HepG2 (cell line): ENCODE measurements at regions not wholly inside any gene's neighbourhood (a gene's known extent, or its start where the extent isn't known, plus 50 kb on each side); places are given as distances from the start of the nearest gene placed in this dataset.

ENCODE experiments used
- ATAC-seq: fragments of 200-7000 bp; cut with Tn5 transposase; 3 replicates; pipeline ENCODE4 v1.9.1; 2020; ENCODE audit warnings: mild to moderate bottlenecking, moderate library complexity
- BruUV-seq: library from RNA; stranded (reverse); fragments of 400-500 nt; replicated peaks from 2 replicates; lab custom pipeline; 2021; lab: Mats Ljungman, UMichigan
- CTCF ChIA-PET: fragments of 300-600 bp; formaldehyde crosslinking; extraction: SDS; loops from one replicate; lab custom pipeline; 2021; ENCODE audit warnings: low total read pairs, inconsistent platforms, low intra/inter-chr PET ratio; lab: Yijun Ruan, JAX
- POLR2A ChIA-PET: fragments of 350-600 bp; sonication (Branson Sonifier 250); formaldehyde crosslinking; loops from one replicate; lab custom pipeline; 2020; ENCODE audit warnings: antibody characterized with exemption, inconsistent platforms; lab: Yijun Ruan, JAX
- DNase-seq: peaks from one replicate; pipeline ENCODE4 v3.0.0-alpha.2; 2015; ENCODE audit warnings: low spot score
- FAIRE-seq: peaks from 3 replicates; lab custom pipeline; 2011; peaks lifted over from hg19 to GRCh38; lab: Jason Lieb, UNC
- H2AFZ ChIP-seq: one replicate; pipeline ENCODE4 v1.6.1; 2011; ENCODE audit warnings: low read length, inconsistent platforms
- H3K27ac ChIP-seq: fragments of 300-600 bp; 3 replicates; pipeline ENCODE4 v1.8.0; 2011; ENCODE audit warnings: mixed run types, mild to moderate bottlenecking, mixed read lengths, low read length, inconsistent platforms; ENCODE audit not compliant: insufficient read depth; ENCODE audit errors: extremely low read length
- H3K27me3 ChIP-seq, 2 experiments: fragments of 200-600 bp in 1 of 2; 2 replicates in 1 of 2; 3 replicates in 1 of 2; pipeline versions ENCODE4 v1.6.0 to v1.8.0; 2011; ENCODE audit warnings: low read length in 2 of 2, mild to moderate bottlenecking in 2 of 2, moderate library complexity in 2 of 2, inconsistent platforms in 1 of 2; ENCODE audit not compliant: insufficient read depth in 2 of 2, control insufficient read depth in 1 of 2
- H3K36me3 ChIP-seq, 2 experiments: fragments of 200-600 bp in 1 of 2; replicated peaks in 1 of 2; 2 replicates in 1 of 2; 3 replicates in 1 of 2; pipeline versions ENCODE4 v1.5.1 to v1.8.0; 2011; ENCODE audit warnings: low read length in 2 of 2, inconsistent platforms in 1 of 2; ENCODE audit not compliant: insufficient read depth in 2 of 2, control insufficient read depth in 1 of 2
- H3K4me1 ChIP-seq: 2 replicates; pipeline ENCODE4 v1.5.1; 2012; ENCODE audit warnings: low read length, inconsistent platforms; ENCODE audit not compliant: insufficient read depth
- H3K4me2 ChIP-seq: 2 replicates; pipeline ENCODE4 v1.6.0; 2011; ENCODE audit warnings: low read depth, low read length, inconsistent platforms
- H3K4me3 ChIP-seq, 3 experiments: fragments of 200-600 bp in 1 of 3; sonication (generic), shearing (Covaris generic) in 1 of 3; replicated peaks in 1 of 3; 2 replicates each; pipeline ENCODE4 v1.5.1; 2011 to 2016; ENCODE audit warnings: low read length in 3 of 3, inconsistent platforms in 2 of 3, low read depth in 2 of 3, mild to moderate bottlenecking in 2 of 3, control low read depth in 1 of 3, mixed read lengths in 1 of 3; ENCODE audit not compliant: insufficient read depth in 1 of 3
- H3K79me2 ChIP-seq: one replicate; pipeline ENCODE4 v1.6.1; 2011; ENCODE audit warnings: low read length, inconsistent platforms; ENCODE audit not compliant: insufficient read depth
- H3K9ac ChIP-seq: 2 replicates; pipeline ENCODE4 v1.6.0; 2011; ENCODE audit warnings: mild to moderate bottlenecking, low read depth, low read length, inconsistent platforms; ENCODE audit not compliant: insufficient read depth
- H3K9me3 ChIP-seq: 2 replicates; pipeline ENCODE4 v1.5.1; 2012; ENCODE audit warnings: mild to moderate bottlenecking, low read length
- H4K20me1 ChIP-seq: 2 replicates; pipeline ENCODE4 v1.6.0; 2011; ENCODE audit warnings: inconsistent platforms, mild to moderate bottlenecking, low read length, moderate library complexity; ENCODE audit not compliant: insufficient read depth
- AHR ChIP-seq: IDR thresholded peaks from 2 replicates; pipeline ENCODE4 v1.6.1; 2018; ENCODE audit warnings: missing genetic modification reagents, missing compliant biosample characterization
- CENPT ChIP-seq: sonication (generic); formaldehyde crosslinking; IDR thresholded peaks from 2 replicates; pipeline ENCODE4 v1.8.0; 2022; ENCODE audit warnings: low read depth, mild to moderate bottlenecking, moderate library complexity, missing genetic modification reagents
- CREB3 ChIP-seq: sonication (generic); formaldehyde crosslinking; IDR thresholded peaks from 2 replicates; pipeline ENCODE4 v1.5.0; 2020; ENCODE audit warnings: missing genetic modification reagents
- IRF9 ChIP-seq: sonication (generic); formaldehyde crosslinking; IDR thresholded peaks from 2 replicates; pipeline ENCODE4 v1.8.0; 2022; ENCODE audit warnings: missing genetic modification reagents, mild to moderate bottlenecking, borderline replicate concordance
- MEIS1 ChIP-seq: sonication (generic); formaldehyde crosslinking; IDR thresholded peaks from 2 replicates; pipeline ENCODE4 v1.9.0; 2021; ENCODE audit warnings: mild to moderate bottlenecking, missing genetic modification reagents, moderate library complexity, borderline replicate concordance
- MIER2 ChIP-seq: IDR thresholded peaks from 2 replicates; pipeline ENCODE4 v1.6.1; 2016; ENCODE audit warnings: missing biosample characterization, missing genetic modification reagents
- PHF5A ChIP-seq: IDR thresholded peaks from one replicate; pipeline ENCODE4 v1.6.1; 2018; ENCODE audit warnings: low read depth, missing genetic modification reagents; ENCODE audit not compliant: unreplicated experiment
- SMAD1 ChIP-seq: sonication (generic); formaldehyde crosslinking; IDR thresholded peaks from 2 replicates; pipeline ENCODE4 v1.4.0; 2020; ENCODE audit warnings: missing genetic modification reagents, low read depth, mild to moderate bottlenecking, borderline replicate concordance
- SNAI1 ChIP-seq: sonication (generic); formaldehyde crosslinking; IDR thresholded peaks from 2 replicates; pipeline ENCODE4 v1.5.0; 2020; ENCODE audit warnings: mild to moderate bottlenecking, missing genetic modification reagents, borderline replicate concordance
- SOX5 ChIP-seq: IDR thresholded peaks from 2 replicates; pipeline ENCODE4 v1.6.1; 2016; ENCODE audit warnings: borderline replicate concordance
- SYNCRIP ChIP-seq: fragments of 200-400 bp; formaldehyde crosslinking; IDR thresholded peaks from 2 replicates; pipeline ENCODE4 v1.6.1; 2018; ENCODE audit warnings: mild to moderate bottlenecking, low read depth, low read length; ENCODE audit not compliant: insufficient read depth
- ZFP1 ChIP-seq: IDR thresholded peaks from 2 replicates; pipeline ENCODE4 v1.6.1; 2016
- ZNF180 ChIP-seq: sonication (generic); formaldehyde crosslinking; IDR thresholded peaks from 2 replicates; pipeline ENCODE4 v1.4.0; 2020; ENCODE audit warnings: low read depth, missing genetic modification reagents, borderline replicate concordance
- ZNF546 ChIP-seq: sonication (generic); formaldehyde crosslinking; conservative IDR thresholded peaks from 2 replicates; pipeline ENCODE4 v1.8.1; 2023; ENCODE audit warnings: mild to moderate bottlenecking, missing genetic modification reagents
- ZNF569 ChIP-seq: sonication (generic); formaldehyde crosslinking; IDR thresholded peaks from 2 replicates; pipeline ENCODE4 v1.5.0; 2020; ENCODE audit warnings: mild to moderate bottlenecking, missing genetic modification reagents, moderate library complexity, borderline replicate concordance
- ZNF577 ChIP-seq: sonication (generic); formaldehyde crosslinking; IDR thresholded peaks from 2 replicates; pipeline ENCODE4 v1.4.0; 2020; ENCODE audit warnings: mild to moderate bottlenecking, low read depth, missing genetic modification reagents, borderline replicate concordance
- ZNF678 ChIP-seq: sonication (generic); formaldehyde crosslinking; IDR thresholded peaks from 2 replicates; pipeline ENCODE4 v1.4.0; 2020; ENCODE audit warnings: mild to moderate bottlenecking, missing genetic modification reagents
- ZNF839 ChIP-seq: sonication (generic); formaldehyde crosslinking; IDR thresholded peaks from 2 replicates; pipeline ENCODE4 v1.4.0; 2020; ENCODE audit warnings: missing genetic modification reagents, mild to moderate bottlenecking, borderline replicate concordance
- ZNF850 ChIP-seq: sonication (generic); formaldehyde crosslinking; conservative IDR thresholded peaks from 2 replicates; pipeline ENCODE4 v1.9.0; 2021; ENCODE audit warnings: mild to moderate bottlenecking, missing genetic modification reagents
- WGBS: methylation state at CpG from one replicate; pipeline ENCODE4 v1.1.6; 2017; ENCODE audit warnings: low lambda C conversion rate; 5-methylcytosine and 5-hydroxymethylcytosine counted together
- in situ Hi-C: cut with HindIII; loops from 2 replicates; pipeline ENCODE4 v1.10.0; 2017; ENCODE audit warnings: low pct_unique_long_range_greater_than_20kb; ENCODE audit not compliant: extremely low pct_ligation_motif_present
- intact Hi-C: fragments of 100-400 bp; cut with micrococcal nuclease; formaldehyde crosslinking; loops from one replicate; pipeline ENCODE4 v1.10.0; 2022; ENCODE audit not compliant: unreplicated experiment
- TF ChIP-seq, protein P1 (sequence below), 2 experiments: fragments of 450-650 bp in 1 of 2; sonication (generic) in 1 of 2; formaldehyde crosslinking; IDR thresholded peaks; 2 replicates each; pipeline versions ENCODE4 v1.5.0 to v1.8.0; 2020 to 2022; ENCODE audit warnings: mild to moderate bottlenecking in 1 of 2, missing genetic modification reagents in 1 of 2

DNA sequence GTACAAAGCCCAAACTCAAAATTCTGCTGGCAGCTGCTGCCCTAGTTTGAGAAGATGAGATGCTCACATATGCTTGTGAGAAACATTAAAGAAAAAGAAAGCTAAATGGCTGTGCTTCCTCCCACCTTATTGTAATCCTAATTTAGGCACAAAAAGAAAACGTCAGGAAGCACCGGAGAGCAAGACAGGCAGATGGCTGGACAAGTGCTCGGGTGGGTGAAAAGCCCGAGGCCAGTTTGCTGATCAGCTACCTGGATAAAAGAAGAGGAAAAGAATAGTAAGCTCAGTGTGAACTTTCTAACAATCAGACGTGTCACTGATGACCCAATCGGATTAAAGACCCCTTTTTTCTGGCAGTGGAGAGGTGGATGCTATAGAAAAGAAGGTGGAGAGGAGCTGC, 368.0 kb upstream of the ATP10A start (continued):
- TF ChIP-seq ZNF569 (CRISPR knock-in tag) (no peak), CENPT (no peak), ZNF180 (CRISPR knock-in tag) (no peak), ZNF546 (CRISPR knock-in tag) (no peak), SNAI1 (CRISPR knock-in tag) (no peak), PHF5A (CRISPR knock-in tag) (no peak), ZNF678 (CRISPR knock-in tag) (no peak), ZNF839 (CRISPR knock-in tag) (no peak), ZNF850 (CRISPR knock-in tag) (no peak), MIER2 (no peak), SMAD1 (CRISPR knock-in tag) (no peak), ZFP1 (CRISPR knock-in tag) (no peak), AHR (CRISPR knock-in tag) (no peak), SOX5 (no peak)
- TF ChIP-seq, protein P1, sequence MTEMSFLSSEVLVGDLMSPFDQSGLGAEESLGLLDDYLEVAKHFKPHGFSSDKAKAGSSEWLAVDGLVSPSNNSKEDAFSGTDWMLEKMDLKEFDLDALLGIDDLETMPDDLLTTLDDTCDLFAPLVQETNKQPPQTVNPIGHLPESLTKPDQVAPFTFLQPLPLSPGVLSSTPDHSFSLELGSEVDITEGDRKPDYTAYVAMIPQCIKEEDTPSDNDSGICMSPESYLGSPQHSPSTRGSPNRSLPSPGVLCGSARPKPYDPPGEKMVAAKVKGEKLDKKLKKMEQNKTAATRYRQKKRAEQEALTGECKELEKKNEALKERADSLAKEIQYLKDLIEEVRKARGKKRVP (CRISPR knock-in tag; IDR thresholded peaks at IDR 0.05) = no peak

DNA sequence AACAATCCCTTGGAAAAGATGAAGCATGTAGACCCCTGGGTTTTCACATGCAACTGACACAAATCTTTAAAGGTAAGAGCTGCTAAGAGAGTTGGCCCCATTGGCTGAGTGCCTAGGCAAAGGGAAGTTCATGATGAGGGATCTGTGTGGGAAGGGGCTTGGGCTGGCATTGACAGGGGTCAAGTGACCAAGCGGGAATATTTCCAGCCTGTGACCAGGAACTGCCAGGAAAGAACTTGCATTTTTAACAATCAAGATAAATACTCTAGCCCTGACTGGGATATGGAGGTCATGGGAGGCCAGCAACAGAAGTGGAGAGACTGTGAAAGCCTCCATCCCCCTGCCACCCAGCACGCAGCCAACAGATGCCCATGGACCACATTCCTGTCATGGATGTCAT, 361.1 kb upstream of the ATP10A start:
- H3K27me3 ChIP-seq = no peaks in the 10 kb centered on the region
- POLR2A ChIA-PET = no interaction called here
- TF ChIP-seq IRF9 (CRISPR knock-in tag) (no peak), SYNCRIP (no peak), MEIS1 (no peak), CREB3 (CRISPR knock-in tag) (no peak), ZNF577 (CRISPR knock-in tag) (no peak)
- FAIRE-seq = no peak
- H3K79me2 ChIP-seq = no peaks in the 10 kb centered on the region
- BruUV-seq = no TSS peak
- peaks cover 88% of the 10 kb centered on the region for H3K9me3 ChIP-seq
- no peaks in the 10 kb centered on the region for H3K36me3 ChIP-seq
- H3K4me2 ChIP-seq = no peak overlapping the region
- no peaks in the 10 kb centered on the region for H3K4me1 ChIP-seq
- in situ Hi-C loops = no loop called here
- intact Hi-C loops = no loop called here
- no peak for ATAC-seq
- no peak for DNase-seq
- WGBS = 29% methylated on average over 2 of the region's 2 CpGs
- H4K20me1 ChIP-seq = no peaks in the 10 kb centered on the region
- CTCF ChIA-PET = no interaction called here
- H3K27ac ChIP-seq = no peak overlapping the region
- H3K4me3 ChIP-seq = no peak overlapping the region
- H3K9ac ChIP-seq = no peak overlapping the region
- no peak overlapping the region for H2AFZ ChIP-seq
